ENCODE measurements at regions not wholly inside any gene's neighbourhood (a gene's known extent, or its start where the extent isn't known, plus 50 kb on each side); places are given as distances from the start of the nearest gene placed in this dataset.

- WGBS, 2 donors, result 74 to 85% methylated on average over 4 of the region's 4 CpGs
- FAIRE-seq, result no peak
- intact Hi-C loops (cut with DNase I), result no loop called here
These were observed 174.5 kb upstream of the C1QTNF7 start for GRCh38 chr4:15253349-15253748.

GRCh38 chr4:15254236-15254880, 173.5 kb upstream of the C1QTNF7 start:
- FAIRE-seq, result no peak
- no peak for ATAC-seq
- Histone ChIP-seq H3K4me3 (no peak overlapping the region), H3K4me1 (no peaks in the 10 kb centered on the region), H3K36me3 (no peaks in the 10 kb centered on the region), H3K27ac (no peak overlapping the region), H3K9me3 (no peaks in the 10 kb centered on the region), H3K27me3 (no peaks in the 10 kb centered on the region)
- intact Hi-C loops (cut with DNase I), result no loop called here
- WGBS, 2 donors, result 70 to 72% methylated on average over 7 of the region's 7 CpGs
- DNase-seq, result no peak
- TF ChIP-seq CTCF (IDR thresholded peaks at IDR 0.05), result no peak

More at GRCh38 chr4:15253349-15253748, 174.5 kb upstream of the C1QTNF7 start:
- H3K27me3 ChIP-seq, result no peaks in the 10 kb centered on the region
- H3K36me3 ChIP-seq, result no peaks in the 10 kb centered on the region
- DNase-seq (no peak), ATAC-seq (no peak)
- no peak for TF ChIP-seq CTCF (IDR thresholded peaks at IDR 0.05)
- H3K27ac ChIP-seq, result no peak overlapping the region
- H3K4me3 ChIP-seq, result no peak overlapping the region
- no peaks in the 10 kb centered on the region for H3K9me3 ChIP-seq
- no peaks in the 10 kb centered on the region for H3K4me1 ChIP-seq

- no peak for ATAC-seq
- no peak for DNase-seq
- Histone ChIP-seq H3K27ac (no peak overlapping the region), H3K4me3 (no peak overlapping the region), H3K27me3 (no peaks in the 10 kb centered on the region), H3K36me3 (no peaks in the 10 kb centered on the region), H3K4me1 (no peaks in the 10 kb centered on the region), H3K9me3 (no peaks in the 10 kb centered on the region)
- intact Hi-C loops (cut with DNase I), result no loop called here
- no peak for FAIRE-seq
- whole genome bisulfite sequencing, 2 donors, result 39 to 63% methylated on average over 4 of the region's 4 CpGs
- no peak for TF ChIP-seq CTCF (IDR thresholded peaks at IDR 0.05)
These were observed 172.3 kb upstream of the C1QTNF7 start for GRCh38 chr4:15255537-15255936.

- no peak for TF ChIP-seq CTCF (IDR thresholded peaks at IDR 0.05)
- Histone ChIP-seq H3K4me3 (no peak overlapping the region), H3K27ac (no peak overlapping the region), H3K4me1 (no peaks in the 10 kb centered on the region), H3K9me3 (no peaks in the 10 kb centered on the region), H3K27me3 (no peaks in the 10 kb centered on the region), H3K36me3 (no peaks in the 10 kb centered on the region)
- intact Hi-C loops (cut with DNase I), result no loop called here
- DNase-seq (no peak), FAIRE-seq (no peak), ATAC-seq (no peak)
- 57% methylated on average over 5 of the region's 5 CpGs for WGBS, 2 donors
These were observed 167.1 kb upstream of the C1QTNF7 start for GRCh38 chr4:15260758-15261157.

GRCh38 chr4:15262396-15262795, 165.4 kb upstream of the C1QTNF7 start:
- ATAC-seq (no peak), FAIRE-seq (no peak), DNase-seq (no peak)
- intact Hi-C loops (cut with DNase I), result no loop called here
- H3K4me1 ChIP-seq, result no peaks in the 10 kb centered on the region
- no peak for TF ChIP-seq CTCF (IDR thresholded peaks at IDR 0.05)
- no peaks in the 10 kb centered on the region for H3K27me3 ChIP-seq
- no peaks in the 10 kb centered on the region for H3K9me3 ChIP-seq
- no peak overlapping the region for H3K4me3 ChIP-seq
- no peak overlapping the region for H3K27ac ChIP-seq
- no peaks in the 10 kb centered on the region for H3K36me3 ChIP-seq

Measured in pancreas (tissue), 10 donors.